ENCODE measurements at regions not wholly inside any gene's neighbourhood (a gene's known extent, or its start where the extent isn't known, plus 50 kb on each side); places are given as distances from the start of the nearest gene placed in this dataset.
"Not testable (repeated sequence)": the region's sequence is repeated elsewhere in the genome, so short reads cannot be mapped to it uniquely, and the experiment has no call there.

DNA sequence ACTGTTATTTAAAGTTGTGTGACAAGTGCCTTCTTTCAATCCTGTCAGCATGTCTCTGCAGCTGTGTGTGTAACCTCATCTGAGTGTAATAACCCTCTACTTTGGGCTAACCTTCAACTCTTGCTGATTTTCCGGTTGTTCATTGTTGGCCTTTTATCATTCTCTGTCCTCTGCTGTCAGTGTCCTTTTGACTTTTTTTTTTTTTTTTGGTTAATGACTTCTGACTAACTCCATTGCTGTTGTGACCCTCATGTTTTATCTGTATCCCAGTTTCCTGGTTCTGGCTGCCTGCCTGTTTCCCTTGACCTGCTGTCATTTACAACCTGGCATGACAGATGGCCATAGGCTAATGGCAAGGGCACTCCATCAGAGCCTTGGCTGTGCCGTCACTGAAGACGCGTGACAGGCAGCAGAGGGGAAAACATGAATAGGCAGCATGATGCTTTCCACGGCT lies 145.7 kb upstream of the MAN1A1 start:
- Histone ChIP-seq H4K20me1 (ENCODE audit: control insufficient read depth, extremely low read depth, insufficient read depth, low read length) (no peaks in the 10 kb centered on the region), H3K27me3 (ENCODE audit: control insufficient read depth, extremely low read depth, insufficient read depth, low read length) (no peaks in the 10 kb centered on the region), H3K79me2 (ENCODE audit: control insufficient read depth, insufficient read depth, low read length) (no peaks in the 10 kb centered on the region), H3K9ac (ENCODE audit: control insufficient read depth, extremely low read depth, insufficient read depth, low read length) (no peak overlapping the region), H3K36me3 (ENCODE audit: control insufficient read depth in 2 of 2, extremely low read depth in 1 of 2, insufficient read depth in 2 of 2, low read length in 2 of 2) (no peaks in the 10 kb centered on the region), H3K4me1 (ENCODE audit: control insufficient read depth, extremely low read depth, insufficient read depth, low read length) (peaks cover 7% of the 10 kb centered on the region), H3K9me3 (ENCODE audit: control insufficient read depth, low read depth, low read length) (no peaks in the 10 kb centered on the region), H3K4me2 (ENCODE audit: control insufficient read depth, extremely low read depth, insufficient read depth, low read depth, low read length) (no peak overlapping the region), H3K9me1 (ENCODE audit: control insufficient read depth, extremely low read depth, insufficient read depth, low read length) (no peaks in the 10 kb centered on the region), H2AFZ (ENCODE audit: control insufficient read depth, low read length) (no peak overlapping the region), H3K4me3 (ENCODE audit: control insufficient read depth in 2 of 3, extremely low read depth in 1 of 3, insufficient read depth in 2 of 3, low read depth in 1 of 3, low read length in 3 of 3) (no peak overlapping the region), H3K27ac (ENCODE audit: control insufficient read depth, insufficient read depth, low read length) (no peak overlapping the region)
- FAIRE-seq (no peak), DNase-seq (ENCODE audit: low read depth, low spot score) (no peak)
- dilution Hi-C loops (cut with MboI; ENCODE audit: extremely low pct_ligation_motif_present, low sequenced_read_pairs), result no loop called here
- TF ChIP-seq, protein P1, sequence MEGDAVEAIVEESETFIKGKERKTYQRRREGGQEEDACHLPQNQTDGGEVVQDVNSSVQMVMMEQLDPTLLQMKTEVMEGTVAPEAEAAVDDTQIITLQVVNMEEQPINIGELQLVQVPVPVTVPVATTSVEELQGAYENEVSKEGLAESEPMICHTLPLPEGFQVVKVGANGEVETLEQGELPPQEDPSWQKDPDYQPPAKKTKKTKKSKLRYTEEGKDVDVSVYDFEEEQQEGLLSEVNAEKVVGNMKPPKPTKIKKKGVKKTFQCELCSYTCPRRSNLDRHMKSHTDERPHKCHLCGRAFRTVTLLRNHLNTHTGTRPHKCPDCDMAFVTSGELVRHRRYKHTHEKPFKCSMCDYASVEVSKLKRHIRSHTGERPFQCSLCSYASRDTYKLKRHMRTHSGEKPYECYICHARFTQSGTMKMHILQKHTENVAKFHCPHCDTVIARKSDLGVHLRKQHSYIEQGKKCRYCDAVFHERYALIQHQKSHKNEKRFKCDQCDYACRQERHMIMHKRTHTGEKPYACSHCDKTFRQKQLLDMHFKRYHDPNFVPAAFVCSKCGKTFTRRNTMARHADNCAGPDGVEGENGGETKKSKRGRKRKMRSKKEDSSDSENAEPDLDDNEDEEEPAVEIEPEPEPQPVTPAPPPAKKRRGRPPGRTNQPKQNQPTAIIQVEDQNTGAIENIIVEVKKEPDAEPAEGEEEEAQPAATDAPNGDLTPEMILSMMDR (optimal IDR thresholded peaks at IDR 0.05 in 1 of 3, IDR thresholded peaks at IDR 0.05 in 1 of 3, conservative IDR thresholded peaks at IDR 0.05 in 1 of 3; ENCODE audit: extremely low read depth in 1 of 3, insufficient read depth in 2 of 3, low read length in 3 of 3), result no peak
- TF ChIP-seq EZH2 (IDR thresholded peaks at IDR 0.05; ENCODE audit: low read length), result no peak

GRCh38 chr6:119493980-119494379 lies 144.4 kb upstream of the MAN1A1 start:
- Histone ChIP-seq H3K4me1 (ENCODE audit: control insufficient read depth, extremely low read depth, insufficient read depth, low read length) (peaks cover 7% of the 10 kb centered on the region), H3K79me2 (ENCODE audit: control insufficient read depth, insufficient read depth, low read length) (no peaks in the 10 kb centered on the region), H3K9ac (ENCODE audit: control insufficient read depth, extremely low read depth, insufficient read depth, low read length) (no peak overlapping the region), H3K4me3 (ENCODE audit: control insufficient read depth in 2 of 3, extremely low read depth in 1 of 3, insufficient read depth in 2 of 3, low read depth in 1 of 3, low read length in 3 of 3) (no peak overlapping the region), H3K9me3 (ENCODE audit: control insufficient read depth, low read depth, low read length) (no peaks in the 10 kb centered on the region), H2AFZ (ENCODE audit: control insufficient read depth, low read length) (no peak overlapping the region), H3K27me3 (ENCODE audit: control insufficient read depth, extremely low read depth, insufficient read depth, low read length) (no peaks in the 10 kb centered on the region), H3K36me3 (ENCODE audit: control insufficient read depth in 2 of 2, extremely low read depth in 1 of 2, insufficient read depth in 2 of 2, low read length in 2 of 2) (no peaks in the 10 kb centered on the region), H3K4me2 (ENCODE audit: control insufficient read depth, extremely low read depth, insufficient read depth, low read depth, low read length) (no peak overlapping the region), H3K9me1 (ENCODE audit: control insufficient read depth, extremely low read depth, insufficient read depth, low read length) (no peaks in the 10 kb centered on the region), H4K20me1 (ENCODE audit: control insufficient read depth, extremely low read depth, insufficient read depth, low read length) (no peaks in the 10 kb centered on the region), H3K27ac (ENCODE audit: control insufficient read depth, insufficient read depth, low read length) (no peak overlapping the region)
- TF ChIP-seq, protein P1 (optimal IDR thresholded peaks at IDR 0.05 in 1 of 3, IDR thresholded peaks at IDR 0.05 in 1 of 3, conservative IDR thresholded peaks at IDR 0.05 in 1 of 3; ENCODE audit: extremely low read depth in 1 of 3, insufficient read depth in 2 of 3, low read length in 3 of 3), result no peak
- no peak for TF ChIP-seq EZH2 (IDR thresholded peaks at IDR 0.05; ENCODE audit: low read length)
- dilution Hi-C loops (cut with MboI; ENCODE audit: extremely low pct_ligation_motif_present, low sequenced_read_pairs), result no loop called here
- no peak for DNase-seq (ENCODE audit: low read depth, low spot score)
- peak; percentile 94 for FAIRE-seq

GRCh38 chr6:119491112-119491511 lies 141.6 kb upstream of the MAN1A1 start:
- H3K4me2 ChIP-seq (ENCODE audit: control insufficient read depth, extremely low read depth, insufficient read depth, low read depth, low read length); H3K27ac ChIP-seq (ENCODE audit: control insufficient read depth, insufficient read depth, low read length); H3K79me2 ChIP-seq (ENCODE audit: control insufficient read depth, insufficient read depth, low read length); H3K4me3 ChIP-seq (ENCODE audit: control insufficient read depth in 2 of 3, extremely low read depth in 1 of 3, insufficient read depth in 2 of 3, low read depth in 1 of 3, low read length in 3 of 3); H3K4me1 ChIP-seq (ENCODE audit: control insufficient read depth, extremely low read depth, insufficient read depth, low read length); H3K36me3 ChIP-seq (ENCODE audit: control insufficient read depth in 2 of 2, extremely low read depth in 1 of 2, insufficient read depth in 2 of 2, low read length in 2 of 2); H3K9me1 ChIP-seq (ENCODE audit: control insufficient read depth, extremely low read depth, insufficient read depth, low read length); H3K27me3 ChIP-seq (ENCODE audit: control insufficient read depth, extremely low read depth, insufficient read depth, low read length); DNase-seq (ENCODE audit: low read depth, low spot score); H2AFZ ChIP-seq (ENCODE audit: control insufficient read depth, low read length); FAIRE-seq; dilution Hi-C loops (cut with MboI; ENCODE audit: extremely low pct_ligation_motif_present, low sequenced_read_pairs); H3K9ac ChIP-seq (ENCODE audit: control insufficient read depth, extremely low read depth, insufficient read depth, low read length); H3K9me3 ChIP-seq (ENCODE audit: control insufficient read depth, low read depth, low read length); H4K20me1 ChIP-seq (ENCODE audit: control insufficient read depth, extremely low read depth, insufficient read depth, low read length): not testable (repeated sequence)

- H3K9ac ChIP-seq (ENCODE audit: control insufficient read depth, extremely low read depth, insufficient read depth, low read length); H3K9me3 ChIP-seq (ENCODE audit: control insufficient read depth, low read depth, low read length); DNase-seq (ENCODE audit: low read depth, low spot score); H4K20me1 ChIP-seq (ENCODE audit: control insufficient read depth, extremely low read depth, insufficient read depth, low read length); H3K36me3 ChIP-seq (ENCODE audit: control insufficient read depth in 2 of 2, extremely low read depth in 1 of 2, insufficient read depth in 2 of 2, low read length in 2 of 2); dilution Hi-C loops (cut with MboI; ENCODE audit: extremely low pct_ligation_motif_present, low sequenced_read_pairs); H3K4me2 ChIP-seq (ENCODE audit: control insufficient read depth, extremely low read depth, insufficient read depth, low read depth, low read length); H3K9me1 ChIP-seq (ENCODE audit: control insufficient read depth, extremely low read depth, insufficient read depth, low read length); H3K4me3 ChIP-seq (ENCODE audit: control insufficient read depth in 2 of 3, extremely low read depth in 1 of 3, insufficient read depth in 2 of 3, low read depth in 1 of 3, low read length in 3 of 3); H3K27me3 ChIP-seq (ENCODE audit: control insufficient read depth, extremely low read depth, insufficient read depth, low read length); H2AFZ ChIP-seq (ENCODE audit: control insufficient read depth, low read length); H3K4me1 ChIP-seq (ENCODE audit: control insufficient read depth, extremely low read depth, insufficient read depth, low read length); H3K79me2 ChIP-seq (ENCODE audit: control insufficient read depth, insufficient read depth, low read length); H3K27ac ChIP-seq (ENCODE audit: control insufficient read depth, insufficient read depth, low read length); FAIRE-seq: not testable (repeated sequence)
Observed at GRCh38 chr6:119490050-119490449, 140.5 kb upstream of the MAN1A1 start.

Data from keratinocyte (primary cell).